GM21786 (cell line): ENCODE measurements at regions not wholly inside any gene's neighbourhood (a gene's known extent, or its start where the extent isn't known, plus 50 kb on each side); places are given as distances from the start of the nearest gene placed in this dataset.
A peak's percentile ranks its signal among the peaks of the same experiment; 100 is the strongest.

Source experiments
- ATAC-seq: cut with Tn5 transposase; IDR thresholded peaks from one replicate; pipeline ENCODE4 v1.9.1; 2021; ENCODE audit not compliant: unreplicated experiment

GRCh38 chr2:138175066-138175465, 210.8 kb downstream of the HNMT start:
- ATAC-seq = no peak

- no peak for ATAC-seq
Measured at GRCh38 chr2:138176862-138177439, 212.7 kb downstream of the HNMT start.

GRCh38 chr2:138177693-138178092, 213.4 kb downstream of the HNMT start:
- no peak for ATAC-seq

DNA sequence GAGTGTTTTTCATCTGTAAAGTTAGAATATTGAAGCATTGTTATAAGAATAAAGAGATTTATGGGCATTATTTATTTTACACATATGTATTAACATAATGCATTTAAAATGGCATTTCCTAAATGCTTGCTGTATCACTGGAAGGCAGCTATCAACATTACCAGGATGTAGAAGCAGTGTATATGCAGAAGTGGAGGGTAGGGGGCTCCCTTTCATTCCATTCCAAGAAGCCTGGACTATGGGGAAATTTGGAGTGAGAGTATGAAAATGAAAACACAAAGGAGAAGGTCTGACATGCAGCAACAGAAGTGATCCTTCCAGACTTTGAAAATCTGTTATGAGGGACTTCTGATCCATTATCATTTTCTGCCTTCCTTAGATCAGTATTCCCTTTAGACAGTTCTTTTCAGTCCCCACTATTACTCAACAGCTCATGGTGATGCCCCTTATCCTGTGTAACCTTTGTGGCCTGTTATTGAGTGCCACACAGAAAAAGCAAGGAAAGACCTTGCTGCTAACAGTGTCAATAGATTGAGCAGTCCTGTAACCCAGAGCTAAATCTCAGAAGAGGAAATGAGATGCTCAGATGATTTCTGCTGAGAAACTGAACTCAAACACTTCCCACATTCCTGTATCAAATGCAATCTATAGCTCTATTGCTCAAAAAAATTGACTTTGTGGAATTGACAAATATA, 216.6 kb downstream of the HNMT start:
- ATAC-seq = no peak

- no peak for ATAC-seq
Measured at GRCh38 chr2:138182250-138182936, 218.1 kb downstream of the HNMT start.

- ATAC-seq = no peak
Measured at GRCh38 chr2:138182937-138183312, 218.7 kb downstream of the HNMT start.

GRCh38 chr2:138183705-138184104, 219.4 kb downstream of the HNMT start:
- ATAC-seq = no peak

GRCh38 chr2:138184428-138184827, 220.2 kb downstream of the HNMT start:
- ATAC-seq = no peak

DNA sequence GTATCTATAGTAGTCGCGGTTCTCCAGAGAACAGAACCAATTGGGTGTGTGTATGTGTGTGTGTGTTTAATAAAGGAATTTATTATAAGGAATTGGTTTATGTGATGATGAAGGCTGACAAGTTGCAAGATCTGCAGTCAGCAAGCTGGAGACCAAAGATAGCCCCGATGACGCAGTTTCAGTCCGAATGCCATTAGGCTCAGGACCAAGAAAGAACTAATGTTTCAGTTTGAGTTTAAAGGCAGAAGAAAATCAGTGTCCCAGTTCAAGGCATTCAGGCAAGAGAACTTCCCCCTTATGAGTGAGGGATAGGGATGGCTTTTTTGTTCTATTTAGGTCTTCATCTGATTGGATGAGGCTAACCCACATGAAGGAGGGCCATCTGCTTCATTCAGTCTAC, 221.6 kb downstream of the HNMT start:
- ATAC-seq = no peak

DNA sequence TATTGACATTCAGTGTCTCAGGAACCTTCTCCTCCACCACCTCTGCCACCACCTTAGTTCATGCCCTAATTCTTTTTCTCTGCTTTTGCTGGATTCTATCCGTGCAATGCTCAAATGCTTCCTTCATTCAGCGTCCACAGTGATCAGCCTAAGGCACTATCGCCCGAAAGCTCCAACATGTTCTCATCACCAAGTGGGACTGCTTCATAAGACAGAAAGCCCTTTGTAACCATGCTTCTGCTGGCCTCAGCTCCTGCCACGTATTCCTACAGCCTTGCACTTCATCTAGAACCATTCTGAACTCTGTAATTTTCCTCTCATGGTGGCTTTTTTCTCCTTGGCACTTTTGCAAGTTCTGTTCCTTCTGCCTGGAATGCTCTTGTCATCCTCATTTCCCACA, 222.9 kb downstream of the HNMT start:
- no peak for ATAC-seq

GRCh38 chr2:138190999-138191398, 226.7 kb downstream of the HNMT start:
- ATAC-seq = no peak

DNA sequence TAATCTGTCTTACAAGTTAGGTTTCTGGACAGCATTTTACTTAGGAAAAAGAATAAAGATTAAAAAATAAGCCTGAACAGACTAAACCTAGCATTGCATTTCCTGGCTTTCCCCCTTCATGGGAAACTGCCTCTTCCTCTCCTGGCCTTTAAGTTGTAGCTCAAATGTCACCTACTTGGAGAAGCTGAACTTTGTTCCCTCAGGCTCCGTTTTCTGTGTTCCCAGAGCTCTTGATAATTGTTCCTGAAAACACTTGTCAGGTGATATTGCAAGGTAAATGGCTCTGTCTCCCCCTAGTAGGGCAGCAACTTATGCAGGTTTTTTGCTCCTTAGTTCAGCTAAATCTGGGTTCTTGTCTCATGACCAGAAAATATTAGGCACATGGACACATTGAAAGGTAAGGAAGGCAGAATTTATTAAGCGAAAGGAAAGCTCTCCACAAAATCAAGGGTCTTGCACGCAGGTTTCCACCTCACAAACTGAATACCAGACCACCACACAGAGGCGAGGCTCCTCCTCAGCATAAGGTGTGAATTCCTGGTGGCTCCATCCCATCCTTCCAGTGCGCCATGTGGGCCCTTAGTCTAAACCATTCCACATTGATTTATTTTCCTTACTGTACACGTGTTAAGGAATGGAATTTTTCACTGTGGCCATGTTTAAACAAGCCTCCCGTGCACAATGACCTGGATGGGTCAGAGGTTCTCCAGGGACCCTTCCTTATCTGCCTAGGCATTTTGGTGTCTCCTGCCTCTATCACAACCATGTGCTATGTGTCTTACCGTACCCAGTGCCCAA, 229.3 kb downstream of the HNMT start:
- no peak for ATAC-seq

DNA sequence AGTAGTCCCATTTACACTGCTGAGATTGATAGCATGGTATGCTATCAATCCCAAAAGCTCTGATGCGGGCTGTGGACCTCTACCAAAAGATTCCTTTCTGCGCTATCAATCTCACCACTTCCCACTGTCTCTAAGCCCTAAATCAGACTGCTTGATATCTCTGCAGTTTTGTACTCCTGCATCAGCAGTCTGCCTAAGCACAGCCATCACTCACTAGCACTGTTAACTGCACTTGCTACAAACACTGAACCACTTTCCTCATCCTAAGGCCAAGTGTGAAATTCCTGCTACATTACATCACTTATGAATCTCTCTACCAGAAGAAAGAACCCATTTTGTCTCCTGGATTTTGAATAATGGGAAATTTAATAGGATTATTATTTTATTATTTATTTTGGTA, 237.0 kb downstream of the HNMT start:
- no peak for ATAC-seq

DNA sequence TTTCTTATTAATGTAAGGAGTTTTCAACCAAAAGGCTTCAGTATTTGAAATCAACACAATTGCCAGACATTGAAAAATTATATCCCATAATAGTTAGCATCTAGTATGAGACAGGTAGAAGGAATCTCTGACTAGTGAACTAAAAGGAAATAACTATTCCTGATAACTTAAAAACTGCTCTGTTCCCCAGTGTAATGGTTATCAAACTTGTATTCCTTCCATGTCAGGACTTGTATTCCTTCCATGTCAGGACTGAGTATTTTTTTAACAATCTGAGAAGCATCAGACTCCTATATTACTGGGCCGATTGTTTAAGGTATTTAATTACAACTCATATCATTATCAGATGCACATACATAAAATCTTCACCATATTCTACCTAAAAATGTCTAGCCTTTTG, 238.5 kb downstream of the HNMT start:
- ATAC-seq = no peak

DNA sequence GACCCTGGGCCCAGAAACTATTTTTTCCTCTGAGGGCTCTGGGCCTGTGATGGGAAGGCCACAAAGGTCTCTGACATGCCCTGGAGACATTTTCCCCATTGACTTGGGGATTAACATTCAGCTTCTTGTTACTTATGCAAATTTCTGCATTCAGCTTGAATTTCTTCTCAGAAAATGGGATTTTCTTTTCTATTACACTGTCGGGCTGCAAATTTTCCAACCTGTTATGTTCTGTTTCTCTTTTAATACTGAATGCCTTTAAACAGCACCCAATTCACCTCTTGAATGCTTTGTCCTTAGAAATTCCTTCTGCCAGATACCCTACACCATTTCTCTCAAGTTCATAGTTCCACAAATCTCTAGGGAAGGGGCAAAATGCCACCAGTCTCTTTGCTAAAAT, 241.0 kb downstream of the HNMT start:
- ATAC-seq = no peak

- no peak for ATAC-seq
Measured at GRCh38 chr2:138207074-138207930, 243.0 kb downstream of the HNMT start.

DNA sequence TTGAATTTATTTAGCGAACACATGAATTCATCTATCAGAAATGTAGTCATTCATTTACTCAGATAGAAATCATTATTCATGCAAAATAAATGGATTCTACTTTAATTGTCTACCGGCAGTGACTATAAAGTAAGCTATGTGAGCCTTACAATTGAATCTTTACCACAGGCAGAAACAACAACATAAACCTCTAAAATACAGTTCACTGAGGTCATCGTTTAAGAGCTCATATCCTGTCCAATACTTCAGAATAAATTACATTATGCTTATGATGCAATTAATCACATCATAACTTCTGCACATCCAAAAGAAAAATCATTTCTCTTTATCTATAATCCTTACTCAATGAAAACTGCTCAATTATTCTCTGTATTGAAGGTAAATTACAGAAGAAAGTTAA, 244.7 kb downstream of the HNMT start:
- ATAC-seq = no peak

- ATAC-seq = no peak
Measured at GRCh38 chr2:138210487-138210886, 246.2 kb downstream of the HNMT start.

GRCh38 chr2:138212434-138212833, 248.2 kb downstream of the HNMT start:
- no peak for ATAC-seq

- peak; percentile 60 for ATAC-seq
Measured at GRCh38 chr2:138213084-138213483, 248.8 kb downstream of the HNMT start.

- no peak for ATAC-seq
Measured at GRCh38 chr2:138213624-138214023, 249.4 kb downstream of the HNMT start.
